OCI-LY7 (cell line): ENCODE measurements at regions not wholly inside any gene's neighbourhood (a gene's known extent, or its start where the extent isn't known, plus 50 kb on each side); places are given as distances from the start of the nearest gene placed in this dataset.

Experiments
- BruUV-seq: library from RNA; stranded (reverse); fragments of 400-500 nt; replicated peaks from 2 replicates; lab custom pipeline; 2021; lab: Mats Ljungman, UMichigan
- CTCF ChIA-PET: fragments of 300-600 bp; sonication (Branson Sonifier 250); formaldehyde crosslinking; loops from one replicate; lab custom pipeline; 2022; ENCODE audit warnings: antibody characterized with exemption; ENCODE audit not compliant: unreplicated experiment; lab: Charles Lee
- POLR2A ChIA-PET: fragments of 300-600 bp; sonication (Branson Sonifier 250); formaldehyde crosslinking; loops from one replicate; lab custom pipeline; 2022; ENCODE audit warnings: antibody characterized with exemption; lab: Charles Lee
- DNase-seq: peaks from one replicate; pipeline ENCODE4 v3.0.0-alpha.2; 2015; ENCODE audit warnings: low spot score
- H2AFZ ChIP-seq: fragments of 200-600 bp; sonication (generic), shearing (Covaris generic); 2 replicates; pipeline ENCODE4 v1.6.1; 2014; ENCODE audit warnings: mild to moderate bottlenecking, antibody characterized with exemption, low read length, moderate library complexity
- H3K27ac ChIP-seq: fragments of 200-600 bp; sonication (generic); 2 replicates; pipeline ENCODE4 v1.5.1; 2014; ENCODE audit warnings: mixed run types, low read depth, mild to moderate bottlenecking, moderate library complexity, low read length, inconsistent platforms; ENCODE audit not compliant: poor library complexity, severe bottlenecking
- H3K36me3 ChIP-seq: fragments of 200-600 bp; sonication (generic); 2 replicates; pipeline ENCODE4 v1.6.1; 2014; ENCODE audit warnings: mild to moderate bottlenecking, antibody characterized with exemption, low read length, moderate library complexity, mixed read lengths; ENCODE audit not compliant: insufficient read depth
- H3K4me1 ChIP-seq: fragments of 200-600 bp; sonication (generic); 2 replicates; pipeline ENCODE4 v1.5.1; 2014; ENCODE audit warnings: mild to moderate bottlenecking, low read length; ENCODE audit not compliant: insufficient read depth, poor library complexity, severe bottlenecking
- H3K4me2 ChIP-seq: fragments of 200-600 bp; sonication (generic); 2 replicates; pipeline ENCODE4 v1.6.1; 2014; ENCODE audit warnings: mild to moderate bottlenecking, low read length
- H3K4me3 ChIP-seq: fragments of 200-600 bp; sonication (generic); 2 replicates; pipeline ENCODE4 v1.5.1; 2014; ENCODE audit warnings: mild to moderate bottlenecking, low read depth, low read length; ENCODE audit not compliant: poor library complexity, severe bottlenecking
- H3K79me2 ChIP-seq: fragments of 200-600 bp; sonication (generic); 2 replicates; pipeline ENCODE4 v1.6.1; 2016; ENCODE audit warnings: low read depth, mild to moderate bottlenecking, low read length, moderate library complexity, mixed read lengths; ENCODE audit not compliant: insufficient read depth
- H3K9me2 ChIP-seq: fragments of 200-600 bp; sonication (generic); 2 replicates; pipeline ENCODE4 v1.6.1; 2016; ENCODE audit warnings: mild to moderate bottlenecking, low read length, mixed read lengths; ENCODE audit not compliant: insufficient read depth
- H3K9me3 ChIP-seq: fragments of 200-600 bp; sonication (generic); 2 replicates; pipeline ENCODE4 v1.6.1; 2014; ENCODE audit warnings: mild to moderate bottlenecking, mixed run types, low read length, mixed read lengths
- H4K20me1 ChIP-seq: fragments of 200-600 bp; sonication (generic); 2 replicates; pipeline ENCODE4 v1.6.1; 2014; ENCODE audit warnings: mild to moderate bottlenecking, antibody characterized with exemption, low read length, moderate library complexity, mixed read lengths; ENCODE audit not compliant: insufficient read depth
- EZH2phosphoT487 ChIP-seq: fragments of 200-600 bp; sonication (generic); IDR thresholded peaks from 2 replicates; pipeline ENCODE4 v1.6.1; 2018; ENCODE audit warnings: low read depth, borderline replicate concordance, mild to moderate bottlenecking, mixed run types, antibody characterized with exemption, low read length, moderate library complexity, mixed read lengths
- intact Hi-C: fragments of 100-400 bp; cut with micrococcal nuclease; formaldehyde crosslinking; loops from one replicate; pipeline ENCODE4 v1.10.0; 2022; ENCODE audit not compliant: unreplicated experiment
- TF ChIP-seq, protein P1 (sequence below): fragments of 200-600 bp; sonication (generic); conservative IDR thresholded peaks from 2 replicates; pipeline ENCODE4 v1.5.1; 2014; ENCODE audit warnings: mild to moderate bottlenecking, antibody characterized with exemption, low read length, moderate library complexity, mixed read lengths

DNA sequence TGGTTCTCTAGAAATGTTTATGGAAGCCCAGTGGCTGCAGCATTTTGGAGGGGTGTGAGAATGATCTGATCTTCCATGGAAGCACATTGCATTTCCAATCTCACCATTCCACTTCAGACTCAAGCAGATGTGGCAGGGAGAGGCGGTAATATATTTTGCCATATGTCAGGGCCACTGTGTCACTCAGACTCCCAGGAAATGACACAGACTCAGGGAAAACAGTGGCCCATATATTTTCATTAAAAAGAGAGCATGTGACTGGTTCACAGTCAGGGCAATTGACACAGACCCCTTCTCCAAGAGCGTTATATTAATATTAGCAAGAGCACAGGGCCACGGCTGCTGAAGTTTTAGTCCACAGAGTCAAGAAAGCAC is 149.3 kb upstream of the NRP1 start:
- no peak overlapping the region for H2AFZ ChIP-seq
- TF ChIP-seq, protein P1, sequence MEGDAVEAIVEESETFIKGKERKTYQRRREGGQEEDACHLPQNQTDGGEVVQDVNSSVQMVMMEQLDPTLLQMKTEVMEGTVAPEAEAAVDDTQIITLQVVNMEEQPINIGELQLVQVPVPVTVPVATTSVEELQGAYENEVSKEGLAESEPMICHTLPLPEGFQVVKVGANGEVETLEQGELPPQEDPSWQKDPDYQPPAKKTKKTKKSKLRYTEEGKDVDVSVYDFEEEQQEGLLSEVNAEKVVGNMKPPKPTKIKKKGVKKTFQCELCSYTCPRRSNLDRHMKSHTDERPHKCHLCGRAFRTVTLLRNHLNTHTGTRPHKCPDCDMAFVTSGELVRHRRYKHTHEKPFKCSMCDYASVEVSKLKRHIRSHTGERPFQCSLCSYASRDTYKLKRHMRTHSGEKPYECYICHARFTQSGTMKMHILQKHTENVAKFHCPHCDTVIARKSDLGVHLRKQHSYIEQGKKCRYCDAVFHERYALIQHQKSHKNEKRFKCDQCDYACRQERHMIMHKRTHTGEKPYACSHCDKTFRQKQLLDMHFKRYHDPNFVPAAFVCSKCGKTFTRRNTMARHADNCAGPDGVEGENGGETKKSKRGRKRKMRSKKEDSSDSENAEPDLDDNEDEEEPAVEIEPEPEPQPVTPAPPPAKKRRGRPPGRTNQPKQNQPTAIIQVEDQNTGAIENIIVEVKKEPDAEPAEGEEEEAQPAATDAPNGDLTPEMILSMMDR = no peak
- no peak for TF ChIP-seq EZH2phosphoT487
- no peaks in the 10 kb centered on the region for H4K20me1 ChIP-seq
- no peaks in the 10 kb centered on the region for H3K79me2 ChIP-seq
- no peak overlapping the region for H3K27ac ChIP-seq
- intact Hi-C loops = no loop called here
- POLR2A ChIA-PET = interaction anchor here (1.0 kb wide), 1 partner anchor 20 kb away, joined by 3 read pairs; no protein-coding TSS in a partner anchor
- no peaks in the 10 kb centered on the region for H3K36me3 ChIP-seq
- no peaks in the 10 kb centered on the region for H3K9me3 ChIP-seq
- H3K4me2 ChIP-seq = no peak overlapping the region
- CTCF ChIA-PET = no interaction called here
- no peaks in the 10 kb centered on the region for H3K9me2 ChIP-seq
- no peak overlapping the region for H3K4me3 ChIP-seq
- H3K4me1 ChIP-seq = no peaks in the 10 kb centered on the region
- no peak for DNase-seq
- no TSS peak for BruUV-seq

GRCh38 chr10:33483124-33483815 is 148.8 kb upstream of the NRP1 start:
- Histone ChIP-seq H3K4me3 (no peak overlapping the region), H3K27ac (no peak overlapping the region), H3K79me2 (no peaks in the 10 kb centered on the region), H3K9me2 (no peaks in the 10 kb centered on the region), H3K4me1 (no peaks in the 10 kb centered on the region), H3K36me3 (no peaks in the 10 kb centered on the region), H3K9me3 (no peaks in the 10 kb centered on the region), H4K20me1 (no peaks in the 10 kb centered on the region), H2AFZ (no peak overlapping the region), H3K4me2 (no peak overlapping the region)
- TF ChIP-seq EZH2phosphoT487 = no peak
- TF ChIP-seq, protein P1 = no peak
- no peak for DNase-seq
- no TSS peak for BruUV-seq
- intact Hi-C loops = no loop called here
- POLR2A ChIA-PET = interaction anchor here (1.0 kb wide), 2 partner anchors 19 to 396 kb away, joined by 3 read pairs; no protein-coding TSS in a partner anchor
- CTCF ChIA-PET = no interaction called here

GRCh38 chr10:33482486-33482885 is 148.0 kb upstream of the NRP1 start:
- BruUV-seq = no TSS peak

More at GRCh38 chr10:33482486-33482885, 148.0 kb upstream of the NRP1 start:
- H3K9me3 ChIP-seq = no peaks in the 10 kb centered on the region
- no peaks in the 10 kb centered on the region for H4K20me1 ChIP-seq
- ChIA-PET CTCF (no interaction called here), POLR2A (interaction anchor here (1.0 kb wide), 1 partner anchor 396 kb away, joined by 3 read pairs; no protein-coding TSS in a partner anchor)
- TF ChIP-seq, protein P1 = no peak
- TF ChIP-seq EZH2phosphoT487 = no peak
- no peaks in the 10 kb centered on the region for H3K4me1 ChIP-seq
- H3K36me3 ChIP-seq = no peaks in the 10 kb centered on the region
- H3K9me2 ChIP-seq = no peaks in the 10 kb centered on the region
- DNase-seq = no peak
- intact Hi-C loops = no loop called here
- H3K27ac ChIP-seq = no peak overlapping the region
- H3K4me2 ChIP-seq = no peak overlapping the region
- no peaks in the 10 kb centered on the region for H3K79me2 ChIP-seq
- no peak overlapping the region for H3K4me3 ChIP-seq
- H2AFZ ChIP-seq = no peak overlapping the region
